NT2/D1 (cell line): ENCODE measurements at regions not wholly inside any gene's neighbourhood (a gene's known extent, or its start where the extent isn't known, plus 50 kb on each side); places are given as distances from the start of the nearest gene placed in this dataset.

Experiments
- DNase-seq: peaks from one replicate; pipeline ENCODE4 v3.0.0-alpha.2; 2011; ENCODE audit warnings: low read depth, low spot score
- H3K27me3 ChIP-seq: 2 replicates; pipeline ENCODE4 v1.6.0; 2011; ENCODE audit warnings: mild to moderate bottlenecking; ENCODE audit not compliant: insufficient read length, insufficient read depth
- H3K36me3 ChIP-seq: 2 replicates; pipeline ENCODE4 v1.6.1; 2011; ENCODE audit warnings: mild to moderate bottlenecking, low read length, mixed read lengths; ENCODE audit not compliant: insufficient read depth, insufficient read length
- H3K4me1 ChIP-seq: 2 replicates; pipeline ENCODE4 v1.5.1; 2011; ENCODE audit not compliant: insufficient read depth, insufficient read length
- H3K4me3 ChIP-seq: 2 replicates; pipeline ENCODE4 v1.5.1; 2011; ENCODE audit warnings: low read depth; ENCODE audit not compliant: insufficient read length
- H3K9ac ChIP-seq: 2 replicates; pipeline ENCODE4 v1.6.0; 2011; ENCODE audit warnings: low read depth; ENCODE audit not compliant: insufficient read length
- H3K9me3 ChIP-seq: 2 replicates; pipeline ENCODE4 v1.5.1; 2011; ENCODE audit warnings: mild to moderate bottlenecking, low read length; ENCODE audit not compliant: insufficient read depth
- SUZ12 ChIP-seq: IDR thresholded peaks from 2 replicates; pipeline ENCODE4 v1.6.1; 2011; ENCODE audit not compliant: insufficient read length, insufficient read depth; ENCODE audit errors: extremely low read depth
- YY1 ChIP-seq: IDR thresholded peaks from 2 replicates; pipeline ENCODE4 v1.6.1; 2011; ENCODE audit not compliant: insufficient read length, insufficient read depth
- ZNF274 ChIP-seq: IDR thresholded peaks from 2 replicates; pipeline ENCODE4 v1.6.1; 2011; ENCODE audit warnings: mild to moderate bottlenecking, low read depth, low read length

GRCh38 chr1:91176250-91176649 is 154.4 kb upstream of the ZNF644 start:
- Histone ChIP-seq H3K4me1 (no peaks in the 10 kb centered on the region), H3K27me3 (no peaks in the 10 kb centered on the region), H3K9ac (no peak overlapping the region), H3K4me3 (no peak overlapping the region), H3K9me3 (no peaks in the 10 kb centered on the region), H3K36me3 (no peaks in the 10 kb centered on the region)
- no peak for TF ChIP-seq SUZ12
- no peak for TF ChIP-seq YY1
- no peak for TF ChIP-seq ZNF274
- DNase-seq = no peak

DNA sequence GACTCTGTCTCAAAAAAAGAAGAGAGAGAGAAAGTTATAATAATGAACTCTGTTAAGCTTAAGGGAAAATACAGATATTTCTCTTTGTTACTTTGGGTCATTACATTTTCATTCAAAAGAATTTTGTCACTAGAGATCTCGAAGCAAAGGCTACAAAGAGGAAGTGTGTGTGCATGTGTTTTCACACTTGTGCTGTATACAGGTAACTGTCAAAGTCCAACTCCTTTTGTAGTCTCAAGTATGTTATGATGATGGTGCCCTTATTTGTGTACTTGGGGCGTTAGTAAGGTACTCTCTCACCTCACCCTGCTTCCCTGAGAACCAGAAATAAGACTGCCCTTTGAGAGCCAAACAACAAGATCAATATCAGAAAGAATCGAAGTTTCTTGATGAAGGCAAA is 152.9 kb upstream of the ZNF644 start:
- Histone ChIP-seq H3K36me3 (no peaks in the 10 kb centered on the region), H3K4me1 (no peaks in the 10 kb centered on the region), H3K27me3 (no peaks in the 10 kb centered on the region), H3K4me3 (no peak overlapping the region), H3K9ac (no peak overlapping the region), H3K9me3 (no peaks in the 10 kb centered on the region)
- DNase-seq = no peak
- TF ChIP-seq SUZ12 (no peak), ZNF274 (no peak)

- H3K27me3 ChIP-seq = no peaks in the 10 kb centered on the region
- TF ChIP-seq SUZ12 (no peak), YY1 (no peak), ZNF274 (no peak)
- no peaks in the 10 kb centered on the region for H3K9me3 ChIP-seq
- no peaks in the 10 kb centered on the region for H3K36me3 ChIP-seq
- no peaks in the 10 kb centered on the region for H3K4me1 ChIP-seq
- no peak overlapping the region for H3K4me3 ChIP-seq
- H3K9ac ChIP-seq = no peak overlapping the region
- no peak for DNase-seq
Observed at GRCh38 chr1:91173346-91173890, 151.6 kb upstream of the ZNF644 start.

DNA sequence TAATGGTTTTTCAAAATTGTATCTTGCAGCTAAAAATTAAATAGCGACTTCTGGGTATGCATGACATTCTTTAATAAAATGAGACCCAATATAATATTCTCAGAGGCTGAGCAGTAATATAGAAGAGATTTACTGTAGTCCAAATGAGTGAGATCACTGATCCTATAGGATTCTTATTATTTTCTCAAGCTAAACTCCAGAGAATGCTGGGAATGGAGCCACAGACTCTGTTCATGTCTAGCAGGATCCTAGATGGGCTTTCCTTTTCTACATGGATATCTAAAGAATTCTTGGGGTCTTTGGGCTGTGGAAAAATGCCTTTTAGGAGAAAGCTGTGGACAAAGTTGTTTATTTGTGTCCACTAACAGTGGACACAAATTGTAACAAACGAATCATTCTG is 150.7 kb upstream of the ZNF644 start:
- Histone ChIP-seq H3K9ac (no peak overlapping the region), H3K4me3 (no peak overlapping the region), H3K9me3 (no peaks in the 10 kb centered on the region), H3K4me1 (no peaks in the 10 kb centered on the region), H3K36me3 (no peaks in the 10 kb centered on the region), H3K27me3 (no peaks in the 10 kb centered on the region)
- TF ChIP-seq SUZ12 = no peak
- no peak for TF ChIP-seq YY1
- TF ChIP-seq ZNF274 = no peak
- DNase-seq = no peak

DNA sequence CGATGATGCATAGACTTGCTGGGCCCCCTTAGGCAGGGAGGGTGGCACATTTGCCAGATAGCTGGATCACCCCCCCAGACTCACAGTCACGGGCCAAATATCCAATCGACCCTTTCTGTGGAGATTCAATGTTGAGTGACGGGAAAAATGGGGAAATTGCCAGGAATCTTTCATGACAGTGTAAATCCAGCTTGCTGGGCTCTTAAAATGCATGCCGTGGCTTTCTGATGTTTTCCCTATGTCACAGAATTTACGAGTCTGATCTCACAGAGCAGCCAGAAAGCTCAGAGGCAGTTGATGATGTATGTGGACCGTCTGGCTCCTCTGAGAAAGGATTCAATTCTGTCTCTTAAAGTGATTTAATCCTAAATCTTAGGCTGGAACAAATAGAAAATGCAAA is 150.1 kb upstream of the ZNF644 start:
- TF ChIP-seq SUZ12 (no peak), YY1 (no peak), ZNF274 (no peak)
- DNase-seq = no peak
- Histone ChIP-seq H3K27me3 (no peaks in the 10 kb centered on the region), H3K36me3 (no peaks in the 10 kb centered on the region), H3K4me3 (no peak overlapping the region), H3K9ac (no peak overlapping the region), H3K9me3 (no peaks in the 10 kb centered on the region), H3K4me1 (no peaks in the 10 kb centered on the region)

- no peaks in the 10 kb centered on the region for H3K27me3 ChIP-seq
- TF ChIP-seq YY1 (no peak), SUZ12 (no peak), ZNF274 (no peak)
- H3K9ac ChIP-seq = no peak overlapping the region
- H3K9me3 ChIP-seq = no peaks in the 10 kb centered on the region
- no peak for DNase-seq
- H3K4me3 ChIP-seq = no peak overlapping the region
- H3K4me1 ChIP-seq = no peaks in the 10 kb centered on the region
- no peaks in the 10 kb centered on the region for H3K36me3 ChIP-seq
Observed at GRCh38 chr1:91170571-91170970, 148.7 kb upstream of the ZNF644 start.

GRCh38 chr1:91166106-91166712 is 144.4 kb upstream of the ZNF644 start:
- Histone ChIP-seq H3K27me3 (no peaks in the 10 kb centered on the region), H3K36me3 (no peaks in the 10 kb centered on the region), H3K4me3 (no peak overlapping the region), H3K9ac (no peak overlapping the region), H3K4me1 (peaks cover 8% of the 10 kb centered on the region), H3K9me3 (no peaks in the 10 kb centered on the region)
- TF ChIP-seq YY1 (no peak), SUZ12 (no peak), ZNF274 (no peak)
- DNase-seq = peak; percentile 66
